Ovary (tissue), 3 donors: ENCODE measurements at regions not wholly inside any gene's neighbourhood (a gene's known extent, or its start where the extent isn't known, plus 50 kb on each side); places are given as distances from the start of the nearest gene placed in this dataset.

Experiments
- EP300 ChIP-seq: sonication (generic); formaldehyde crosslinking; IDR thresholded peaks from one replicate; pipeline ENCODE4 v1.6.1; 2017; ENCODE audit warnings: antibody characterized with exemption
- POLR2A ChIP-seq: fragments of 450-650 bp; IDR thresholded peaks from one replicate; pipeline ENCODE4 v1.6.1; 2017; ENCODE audit warnings: antibody characterized with exemption, mild to moderate bottlenecking, moderate library complexity
- TF ChIP-seq, protein P1 (sequence below), 3 donors: fragments of 450-650 bp in 2 of 3; fragments of 200-600 bp in 1 of 3; IDR thresholded peaks; one replicate each; pipeline versions ENCODE4 v1.5.1 to v1.8.0; 2016 to 2022; ENCODE audit warnings: antibody characterized with exemption in 3 of 3, mild to moderate bottlenecking in 1 of 3
- donor health status: DM: no; HTN: no; CAD: no.

DNA sequence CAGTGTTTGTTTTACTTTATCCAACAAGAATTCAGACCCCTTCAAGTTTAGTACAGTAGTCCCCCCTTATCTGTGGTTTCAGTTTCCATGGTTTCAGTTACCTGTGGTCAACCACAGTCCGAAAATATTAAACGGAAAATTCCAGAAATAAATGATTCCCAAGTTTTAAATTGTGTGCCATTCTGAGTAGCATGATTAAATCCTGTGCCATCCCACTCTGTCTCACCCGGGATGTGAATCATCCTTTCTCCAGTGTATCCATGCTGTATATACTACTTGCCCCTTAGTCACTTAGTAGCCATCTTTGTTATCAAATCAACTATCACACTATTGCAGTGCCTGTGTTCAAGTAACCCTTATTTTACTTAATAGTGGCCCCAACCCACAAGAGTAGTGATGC is 153.8 kb upstream of the RASA1 start:
- TF ChIP-seq, protein P1, sequence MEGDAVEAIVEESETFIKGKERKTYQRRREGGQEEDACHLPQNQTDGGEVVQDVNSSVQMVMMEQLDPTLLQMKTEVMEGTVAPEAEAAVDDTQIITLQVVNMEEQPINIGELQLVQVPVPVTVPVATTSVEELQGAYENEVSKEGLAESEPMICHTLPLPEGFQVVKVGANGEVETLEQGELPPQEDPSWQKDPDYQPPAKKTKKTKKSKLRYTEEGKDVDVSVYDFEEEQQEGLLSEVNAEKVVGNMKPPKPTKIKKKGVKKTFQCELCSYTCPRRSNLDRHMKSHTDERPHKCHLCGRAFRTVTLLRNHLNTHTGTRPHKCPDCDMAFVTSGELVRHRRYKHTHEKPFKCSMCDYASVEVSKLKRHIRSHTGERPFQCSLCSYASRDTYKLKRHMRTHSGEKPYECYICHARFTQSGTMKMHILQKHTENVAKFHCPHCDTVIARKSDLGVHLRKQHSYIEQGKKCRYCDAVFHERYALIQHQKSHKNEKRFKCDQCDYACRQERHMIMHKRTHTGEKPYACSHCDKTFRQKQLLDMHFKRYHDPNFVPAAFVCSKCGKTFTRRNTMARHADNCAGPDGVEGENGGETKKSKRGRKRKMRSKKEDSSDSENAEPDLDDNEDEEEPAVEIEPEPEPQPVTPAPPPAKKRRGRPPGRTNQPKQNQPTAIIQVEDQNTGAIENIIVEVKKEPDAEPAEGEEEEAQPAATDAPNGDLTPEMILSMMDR (IDR thresholded peaks at IDR 0.05), result no peak
- TF ChIP-seq POLR2A (no peak), EP300 (no peak)
